ENCODE measurements at regions not wholly inside any gene's neighbourhood (a gene's known extent, or its start where the extent isn't known, plus 50 kb on each side); places are given as distances from the start of the nearest gene placed in this dataset.

GRCh38 chr4:38449506-38450174 is 214.4 kb upstream of the KLF3 start:
- intact Hi-C loops (cut with micrococcal nuclease) = no loop called here
- H3K27me3 ChIP-seq (ENCODE audit: control insufficient read depth in 2 of 2, insufficient read depth in 2 of 2, low read length in 2 of 2) = no peaks in the 10 kb centered on the region
- DNase-seq (ENCODE audit: extremely low read depth in 1 of 4, low spot score in 3 of 4) (no peak), FAIRE-seq (no peak), ATAC-seq (no peak)
- no peaks in the 10 kb centered on the region for H3K9me1 ChIP-seq (ENCODE audit: control insufficient read depth, insufficient read depth, low read length)
- H2AFZ ChIP-seq (ENCODE audit: low read depth, low read length) = no peak overlapping the region
- H4K20me1 ChIP-seq (replicated peaks; ENCODE audit: control insufficient read depth, insufficient read depth, low read length) = no peaks in the 10 kb centered on the region
- no peak overlapping the region for H3K4me3 ChIP-seq
- no peak overlapping the region for H3K9ac ChIP-seq (ENCODE audit: insufficient read depth in 1 of 2, low read depth in 2 of 2, low read length in 2 of 2)
- 58% methylated on average over 7 of the region's 7 CpGs for WGBS (ENCODE audit: insufficient coverage, low coverage, missing lambda C conversion rate)
- in situ Hi-C loops (cut with MboI) = no loop called here
- CTCF ChIA-PET (ENCODE audit: low intra/inter-chr PET ratio) = no interaction called here
- H3K4me2 ChIP-seq (ENCODE audit: insufficient read depth, low read length) = no peak overlapping the region
- H3K9me3 ChIP-seq (replicated peaks; ENCODE audit: control insufficient read depth, insufficient read depth, low read depth, low read length) = no peaks in the 10 kb centered on the region
- POLR2A ChIA-PET = interaction anchor here (0.7 kb wide), 1 partner anchor 23 kb away, joined by 3 read pairs; no protein-coding TSS in a partner anchor
- no peaks in the 10 kb centered on the region for H3K4me1 ChIP-seq (replicated peaks in 1 of 2; ENCODE audit: control insufficient read depth in 2 of 2, insufficient read depth in 2 of 2, low read length in 2 of 2)
- no peak overlapping the region for H3K27ac ChIP-seq (ENCODE audit: extremely low read depth, low read depth, low read length)
- H3K79me2 ChIP-seq (ENCODE audit: control insufficient read depth, insufficient read depth, low read length) = no peaks in the 10 kb centered on the region
- BruUV-seq (replicated peaks) = no TSS peak
- no peaks in the 10 kb centered on the region for H3K36me3 ChIP-seq (ENCODE audit: control insufficient read depth, insufficient read depth, low read length)
- TF ChIP-seq, protein P1, sequence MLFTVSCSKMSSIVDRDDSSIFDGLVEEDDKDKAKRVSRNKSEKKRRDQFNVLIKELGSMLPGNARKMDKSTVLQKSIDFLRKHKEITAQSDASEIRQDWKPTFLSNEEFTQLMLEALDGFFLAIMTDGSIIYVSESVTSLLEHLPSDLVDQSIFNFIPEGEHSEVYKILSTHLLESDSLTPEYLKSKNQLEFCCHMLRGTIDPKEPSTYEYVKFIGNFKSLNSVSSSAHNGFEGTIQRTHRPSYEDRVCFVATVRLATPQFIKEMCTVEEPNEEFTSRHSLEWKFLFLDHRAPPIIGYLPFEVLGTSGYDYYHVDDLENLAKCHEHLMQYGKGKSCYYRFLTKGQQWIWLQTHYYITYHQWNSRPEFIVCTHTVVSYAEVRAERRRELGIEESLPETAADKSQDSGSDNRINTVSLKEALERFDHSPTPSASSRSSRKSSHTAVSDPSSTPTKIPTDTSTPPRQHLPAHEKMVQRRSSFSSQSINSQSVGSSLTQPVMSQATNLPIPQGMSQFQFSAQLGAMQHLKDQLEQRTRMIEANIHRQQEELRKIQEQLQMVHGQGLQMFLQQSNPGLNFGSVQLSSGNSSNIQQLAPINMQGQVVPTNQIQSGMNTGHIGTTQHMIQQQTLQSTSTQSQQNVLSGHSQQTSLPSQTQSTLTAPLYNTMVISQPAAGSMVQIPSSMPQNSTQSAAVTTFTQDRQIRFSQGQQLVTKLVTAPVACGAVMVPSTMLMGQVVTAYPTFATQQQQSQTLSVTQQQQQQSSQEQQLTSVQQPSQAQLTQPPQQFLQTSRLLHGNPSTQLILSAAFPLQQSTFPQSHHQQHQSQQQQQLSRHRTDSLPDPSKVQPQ (CRISPR knock-in tag; IDR thresholded peaks at IDR 0.05; ENCODE audit: borderline replicate concordance) = no peak
- TF ChIP-seq, protein P2, sequence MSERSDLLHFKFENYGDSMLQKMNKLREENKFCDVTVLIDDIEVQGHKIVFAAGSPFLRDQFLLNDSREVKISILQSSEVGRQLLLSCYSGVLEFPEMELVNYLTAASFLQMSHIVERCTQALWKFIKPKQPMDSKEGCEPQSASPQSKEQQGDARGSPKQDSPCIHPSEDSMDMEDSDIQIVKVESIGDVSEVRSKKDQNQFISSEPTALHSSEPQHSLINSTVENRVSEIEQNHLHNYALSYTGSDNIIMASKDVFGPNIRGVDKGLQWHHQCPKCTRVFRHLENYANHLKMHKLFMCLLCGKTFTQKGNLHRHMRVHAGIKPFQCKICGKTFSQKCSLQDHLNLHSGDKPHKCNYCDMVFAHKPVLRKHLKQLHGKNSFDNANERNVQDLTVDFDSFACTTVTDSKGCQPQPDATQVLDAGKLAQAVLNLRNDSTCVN (CRISPR knock-in tag; IDR thresholded peaks at IDR 0.05) = no peak
- TF ChIP-seq MTA2 (IDR thresholded peaks at IDR 0.05; ENCODE audit: low read depth) (no peak), LARP7 (IDR thresholded peaks at IDR 0.05) (no peak), RNF2 (IDR thresholded peaks at IDR 0.05) (no peak), ZNF174 (CRISPR knock-in tag; IDR thresholded peaks at IDR 0.05) (no peak), SMARCA4 (IDR thresholded peaks at IDR 0.05) (no peak), DDX20 (tag; IDR thresholded peaks at IDR 0.05; ENCODE audit: low read depth) (no peak), ZNF444 (CRISPR knock-in tag; IDR thresholded peaks at IDR 0.05) (no peak), MAFG (tag; conservative IDR thresholded peaks at IDR 0.05) (no peak), KLF16 (IDR thresholded peaks at IDR 0.05) (no peak), SRSF9 (IDR thresholded peaks at IDR 0.05; ENCODE audit: borderline replicate concordance, low read depth, low read length) (no peak), IRF9 (tag; IDR thresholded peaks at IDR 0.05) (no peak), CHAMP1 (IDR thresholded peaks at IDR 0.05) (no peak), CREBBP (IDR thresholded peaks at IDR 0.05; ENCODE audit: low read depth, low read length) (no peak)
- TF ChIP-seq, protein P3, sequence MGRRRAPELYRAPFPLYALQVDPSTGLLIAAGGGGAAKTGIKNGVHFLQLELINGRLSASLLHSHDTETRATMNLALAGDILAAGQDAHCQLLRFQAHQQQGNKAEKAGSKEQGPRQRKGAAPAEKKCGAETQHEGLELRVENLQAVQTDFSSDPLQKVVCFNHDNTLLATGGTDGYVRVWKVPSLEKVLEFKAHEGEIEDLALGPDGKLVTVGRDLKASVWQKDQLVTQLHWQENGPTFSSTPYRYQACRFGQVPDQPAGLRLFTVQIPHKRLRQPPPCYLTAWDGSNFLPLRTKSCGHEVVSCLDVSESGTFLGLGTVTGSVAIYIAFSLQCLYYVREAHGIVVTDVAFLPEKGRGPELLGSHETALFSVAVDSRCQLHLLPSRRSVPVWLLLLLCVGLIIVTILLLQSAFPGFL (CRISPR knock-in tag; IDR thresholded peaks at IDR 0.05) = no peak

All from K562 (cell line).